HG02840 (cell line): ENCODE measurements at regions not wholly inside any gene's neighbourhood (a gene's known extent, or its start where the extent isn't known, plus 50 kb on each side); places are given as distances from the start of the nearest gene placed in this dataset.
"Not testable (repeated sequence)": the region's sequence is repeated elsewhere in the genome, so short reads cannot be mapped to it uniquely, and the experiment has no call there.

Experiments
- ATAC-seq: cut with Tn5 transposase; IDR thresholded peaks from one replicate; pipeline ENCODE4 v1.9.1; 2021; ENCODE audit warnings: mild to moderate bottlenecking, moderate library complexity, moderate number of reproducible peaks; ENCODE audit not compliant: unreplicated experiment, low FRiP score

GRCh38 chr2:91422102-91422501 lies 2730.6 kb downstream of the RPIA start:
- not testable (repeated sequence) for ATAC-seq

- not testable (repeated sequence) for ATAC-seq
Measured at GRCh38 chr2:91427148-91427547, 2735.7 kb downstream of the RPIA start.

- ATAC-seq: not testable (repeated sequence)
Measured at GRCh38 chr2:91441932-91442245, 2750.4 kb downstream of the RPIA start.

- no peak for ATAC-seq
Measured at GRCh38 chr2:91442246-91442905, 2750.9 kb downstream of the RPIA start.

- not testable (repeated sequence) for ATAC-seq
Measured at GRCh38 chr2:91442906-91443729, 2751.6 kb downstream of the RPIA start.

GRCh38 chr2:91443730-91444115 lies 2752.2 kb downstream of the RPIA start:
- not testable (repeated sequence) for ATAC-seq

GRCh38 chr2:91445705-91446104 lies 2754.2 kb downstream of the RPIA start:
- not testable (repeated sequence) for ATAC-seq

GRCh38 chr2:91446489-91446888 lies 2755.0 kb downstream of the RPIA start:
- not testable (repeated sequence) for ATAC-seq

- ATAC-seq: not testable (repeated sequence)
Measured at GRCh38 chr2:91446915-91447314, 2755.4 kb downstream of the RPIA start.

- not testable (repeated sequence) for ATAC-seq
Measured at GRCh38 chr2:91447508-91447907, 2756.0 kb downstream of the RPIA start.

- not testable (repeated sequence) for ATAC-seq
Measured at GRCh38 chr2:91462292-91462691, 2770.8 kb downstream of the RPIA start.

- not testable (repeated sequence) for ATAC-seq
Measured at GRCh38 chr2:91463007-91463406, 2771.5 kb downstream of the RPIA start.

GRCh38 chr2:91466780-91467363 lies 2775.4 kb downstream of the RPIA start:
- not testable (repeated sequence) for ATAC-seq

- not testable (repeated sequence) for ATAC-seq
Measured at GRCh38 chr2:91476244-91476935, 2784.9 kb downstream of the RPIA start.

GRCh38 chr2:91476936-91477246 lies 2785.4 kb downstream of the RPIA start:
- not testable (repeated sequence) for ATAC-seq

- not testable (repeated sequence) for ATAC-seq
Measured at GRCh38 chr2:91477291-91477690, 2785.8 kb downstream of the RPIA start.

GRCh38 chr2:91477731-91478672 lies 2786.5 kb downstream of the RPIA start:
- no peak for ATAC-seq

GRCh38 chr2:91478851-91479718 lies 2787.6 kb downstream of the RPIA start:
- ATAC-seq: not testable (repeated sequence)

GRCh38 chr2:91485226-91485625 lies 2793.8 kb downstream of the RPIA start:
- not testable (repeated sequence) for ATAC-seq
